ENCODE measurements at regions not wholly inside any gene's neighbourhood (a gene's known extent, or its start where the extent isn't known, plus 50 kb on each side); places are given as distances from the start of the nearest gene placed in this dataset.

- DNase-seq (ENCODE audit: extremely low spot score, unreplicated experiment) = no peak
- Mint-ChIP-seq H3K27me3 (no peaks in the 10 kb centered on the region), H3K36me3 (no peaks in the 10 kb centered on the region), H3K4me3 (peak overlapping the region; percentile 23), H3K9me3 (no peaks in the 10 kb centered on the region), H3K4me1 (ENCODE audit: unreplicated experiment) (peaks cover 25% of the 10 kb centered on the region), H3K27ac (no peak overlapping the region)
- no peak for TF ChIP-seq CTCF (conservative IDR thresholded peaks at IDR 0.05)
Measured at GRCh38 chr18:10068766-10069567, 155.2 kb downstream of the VAPA start.

DNA sequence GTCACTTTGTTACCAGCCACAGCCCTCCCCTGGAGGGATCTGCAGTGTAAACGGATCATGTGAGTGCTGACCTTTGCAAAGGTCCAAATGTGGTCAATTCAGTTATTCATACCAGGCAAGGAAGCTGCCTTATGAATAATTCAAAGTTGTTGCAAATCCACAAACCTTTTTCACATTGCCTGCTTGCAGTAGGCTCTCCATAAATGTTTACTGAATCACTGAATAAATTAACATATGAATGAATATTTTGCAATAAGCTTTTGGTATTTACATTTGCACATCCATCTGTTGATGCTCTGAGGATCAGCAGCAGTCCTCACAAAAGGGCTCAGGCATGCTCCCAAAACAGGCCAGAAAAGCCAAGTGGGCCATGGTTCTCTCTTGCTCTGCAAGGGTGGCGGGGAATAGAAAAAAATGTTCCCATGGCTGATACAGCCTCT, 156.8 kb downstream of the VAPA start:
- TF ChIP-seq CTCF (conservative IDR thresholded peaks at IDR 0.05) = no peak
- peaks cover 36% of the 10 kb centered on the region for H3K4me1 Mint-ChIP-seq (ENCODE audit: unreplicated experiment)

GRCh38 chr18:10072671-10073175, 158.9 kb downstream of the VAPA start:
- peaks cover 51% of the 10 kb centered on the region for H3K4me1 Mint-ChIP-seq (ENCODE audit: unreplicated experiment)

More for the DNA sequence above, 156.8 kb downstream of the VAPA start:
- no peak overlapping the region for H3K27ac Mint-ChIP-seq
- H3K4me3 Mint-ChIP-seq = no peak overlapping the region
- no peak for DNase-seq (ENCODE audit: extremely low spot score, unreplicated experiment)
- H3K27me3 Mint-ChIP-seq = no peaks in the 10 kb centered on the region
- H3K36me3 Mint-ChIP-seq = no peaks in the 10 kb centered on the region
- peaks cover under 1% of the 10 kb centered on the region for H3K9me3 Mint-ChIP-seq

GRCh38 chr18:10074110-10074509, 160.3 kb downstream of the VAPA start:
- H3K4me3 Mint-ChIP-seq = peak overlapping the region; percentile 20
- H3K9me3 Mint-ChIP-seq = peaks cover 4% of the 10 kb centered on the region
- H3K4me1 Mint-ChIP-seq (ENCODE audit: unreplicated experiment) = peaks cover 47% of the 10 kb centered on the region
- no peak for DNase-seq (ENCODE audit: extremely low spot score, unreplicated experiment)
- peak overlapping the region; percentile 57 for H3K27ac Mint-ChIP-seq
- no peaks in the 10 kb centered on the region for H3K27me3 Mint-ChIP-seq
- TF ChIP-seq CTCF (conservative IDR thresholded peaks at IDR 0.05) = no peak
- no peaks in the 10 kb centered on the region for H3K36me3 Mint-ChIP-seq

More at GRCh38 chr18:10072671-10073175, 158.9 kb downstream of the VAPA start:
- H3K4me3 Mint-ChIP-seq = no peak overlapping the region
- H3K36me3 Mint-ChIP-seq = no peaks in the 10 kb centered on the region
- peaks cover 4% of the 10 kb centered on the region for H3K9me3 Mint-ChIP-seq
- H3K27me3 Mint-ChIP-seq = no peaks in the 10 kb centered on the region
- H3K27ac Mint-ChIP-seq = no peak overlapping the region
- DNase-seq (ENCODE audit: extremely low spot score, unreplicated experiment) = no peak
- TF ChIP-seq CTCF (conservative IDR thresholded peaks at IDR 0.05) = no peak

GRCh38 chr18:10074728-10075127, 160.9 kb downstream of the VAPA start:
- Mint-ChIP-seq H3K27me3 (no peaks in the 10 kb centered on the region), H3K27ac (peak overlapping the region; percentile 57), H3K36me3 (no peaks in the 10 kb centered on the region), H3K9me3 (peaks cover 4% of the 10 kb centered on the region), H3K4me1 (ENCODE audit: unreplicated experiment) (peaks cover 43% of the 10 kb centered on the region), H3K4me3 (no peak overlapping the region)
- no peak for DNase-seq (ENCODE audit: extremely low spot score, unreplicated experiment)
- TF ChIP-seq CTCF (conservative IDR thresholded peaks at IDR 0.05) = no peak

Measured in type B pancreatic cell (in vitro differentiated cells).